Cardiac muscle cell (in vitro differentiated cells and primary cell): ENCODE measurements at regions not wholly inside any gene's neighbourhood (a gene's known extent, or its start where the extent isn't known, plus 50 kb on each side); places are given as distances from the start of the nearest gene placed in this dataset.
"Not testable (repeated sequence)": the region's sequence is repeated elsewhere in the genome, so short reads cannot be mapped to it uniquely, and the experiment has no call there.

Experiments
- DNase-seq, 2 donors: peaks; one replicate each; pipeline versions ENCODE4 v3.0.0 to v3.0.0-alpha.2; 2010 to 2017; ENCODE audit warnings: low read depth in 1 of 2, low spot score in 1 of 2
- H3K27ac ChIP-seq: fragments of 200-600 bp; sonication (generic); 2 replicates; pipeline ENCODE4 v1.5.1; 2016
- H3K27me3 ChIP-seq: fragments of 200-600 bp; sonication (generic); 2 replicates; pipeline ENCODE4 v1.6.0; 2016; ENCODE audit warnings: control low read depth
- H3K36me3 ChIP-seq: fragments of 200-600 bp; sonication (generic); 2 replicates; pipeline ENCODE4 v1.5.1; 2016; ENCODE audit warnings: control low read depth
- H3K4me1 ChIP-seq: fragments of 200-600 bp; sonication (generic); 2 replicates; pipeline ENCODE4 v1.8.1; 2017; ENCODE audit warnings: low read depth, mild to moderate bottlenecking, mixed run types
- H3K4me3 ChIP-seq: fragments of 200-600 bp; sonication (generic); 2 replicates; pipeline ENCODE4 v1.5.1; 2016; ENCODE audit warnings: mild to moderate bottlenecking
- H3K9me3 ChIP-seq: fragments of 200-600 bp; sonication (generic); 2 replicates; pipeline ENCODE4 v1.5.1; 2017; ENCODE audit warnings: low read depth, mild to moderate bottlenecking, control low read depth
- CTCF ChIP-seq: IDR thresholded peaks from 2 replicates; pipeline ENCODE4 v1.5.1; 2012; ENCODE audit warnings: low read depth, mild to moderate bottlenecking, low read length

GRCh38 chrX:92213786-92214185 is 434.6 kb downstream of the PCDH11X start:
- Histone ChIP-seq H3K36me3 (no peaks in the 10 kb centered on the region), H3K9me3 (no peaks in the 10 kb centered on the region), H3K27me3 (no peaks in the 10 kb centered on the region), H3K4me1 (no peaks in the 10 kb centered on the region), H3K27ac (no peak overlapping the region), H3K4me3 (no peak overlapping the region)
- DNase-seq, result no peak
- TF ChIP-seq CTCF, result no peak

- DNase-seq, result not testable (repeated sequence)
Measured at GRCh38 chrX:92215011-92215410, 435.8 kb downstream of the PCDH11X start.

GRCh38 chrX:92224406-92224805 is 445.2 kb downstream of the PCDH11X start:
- no peaks in the 10 kb centered on the region for H3K27me3 ChIP-seq
- no peak overlapping the region for H3K4me3 ChIP-seq
- no peaks in the 10 kb centered on the region for H3K9me3 ChIP-seq
- DNase-seq, result no peak
- H3K36me3 ChIP-seq, result no peaks in the 10 kb centered on the region
- no peak for TF ChIP-seq CTCF
- H3K27ac ChIP-seq, result no peak overlapping the region
- H3K4me1 ChIP-seq, result no peaks in the 10 kb centered on the region

More at GRCh38 chrX:92215011-92215410, 435.8 kb downstream of the PCDH11X start:
- H3K27me3 ChIP-seq, H3K4me3 ChIP-seq, H3K4me1 ChIP-seq, H3K36me3 ChIP-seq, H3K27ac ChIP-seq, H3K9me3 ChIP-seq: not testable (repeated sequence)

- H3K4me1 ChIP-seq, result no peaks in the 10 kb centered on the region
- TF ChIP-seq CTCF, result no peak
- no peaks in the 10 kb centered on the region for H3K36me3 ChIP-seq
- no peak overlapping the region for H3K27ac ChIP-seq
- no peaks in the 10 kb centered on the region for H3K27me3 ChIP-seq
- no peaks in the 10 kb centered on the region for H3K9me3 ChIP-seq
- no peak overlapping the region for H3K4me3 ChIP-seq
- no peak for DNase-seq
Measured at GRCh38 chrX:92230628-92231027, 451.5 kb downstream of the PCDH11X start.

GRCh38 chrX:92231391-92231790 is 452.2 kb downstream of the PCDH11X start:
- H3K4me3 ChIP-seq, result no peak overlapping the region
- no peaks in the 10 kb centered on the region for H3K36me3 ChIP-seq
- no peak for DNase-seq
- H3K4me1 ChIP-seq, result no peaks in the 10 kb centered on the region
- no peaks in the 10 kb centered on the region for H3K27me3 ChIP-seq
- no peak for TF ChIP-seq CTCF
- H3K9me3 ChIP-seq, result no peaks in the 10 kb centered on the region
- H3K27ac ChIP-seq, result no peak overlapping the region

GRCh38 chrX:92232182-92232581 is 453.0 kb downstream of the PCDH11X start:
- H3K9me3 ChIP-seq, result no peaks in the 10 kb centered on the region
- no peak overlapping the region for H3K4me3 ChIP-seq
- no peaks in the 10 kb centered on the region for H3K4me1 ChIP-seq
- peak; percentile 6 to 44 for DNase-seq
- H3K27me3 ChIP-seq, result no peaks in the 10 kb centered on the region
- H3K27ac ChIP-seq, result no peak overlapping the region
- no peak for TF ChIP-seq CTCF
- no peaks in the 10 kb centered on the region for H3K36me3 ChIP-seq
